HG03135 (cell line): ENCODE measurements at regions not wholly inside any gene's neighbourhood (a gene's known extent, or its start where the extent isn't known, plus 50 kb on each side); places are given as distances from the start of the nearest gene placed in this dataset.
"Not testable (repeated sequence)": the region's sequence is repeated elsewhere in the genome, so short reads cannot be mapped to it uniquely, and the experiment has no call there.

Source experiments
- ATAC-seq: cut with Tn5 transposase; IDR thresholded peaks from one replicate; pipeline ENCODE4 v1.9.1; 2021; ENCODE audit warnings: mild to moderate bottlenecking, moderate library complexity; ENCODE audit not compliant: unreplicated experiment

GRCh38 chr3:182323126-182323700, 470.1 kb upstream of the ATP11B start:
- ATAC-seq, result no peak

- ATAC-seq, result no peak
Measured at GRCh38 chr3:182323898-182324297, 469.4 kb upstream of the ATP11B start.

- ATAC-seq, result no peak
Measured at GRCh38 chr3:182325213-182325950, 467.9 kb upstream of the ATP11B start.

GRCh38 chr3:182327196-182327681, 466.1 kb upstream of the ATP11B start:
- no peak for ATAC-seq

- no peak for ATAC-seq
Measured at GRCh38 chr3:182330646-182331045, 462.7 kb upstream of the ATP11B start.

GRCh38 chr3:182331341-182331740, 462.0 kb upstream of the ATP11B start:
- ATAC-seq, result no peak

- no peak for ATAC-seq
Measured at GRCh38 chr3:182342252-182342651, 451.1 kb upstream of the ATP11B start.

- not testable (repeated sequence) for ATAC-seq
Measured at GRCh38 chr3:182344026-182344425, 449.3 kb upstream of the ATP11B start.

GRCh38 chr3:182349051-182349450, 444.3 kb upstream of the ATP11B start:
- ATAC-seq, result no peak

- no peak for ATAC-seq
Measured at GRCh38 chr3:182349951-182350517, 443.3 kb upstream of the ATP11B start.

- ATAC-seq, result no peak
Measured at GRCh38 chr3:182357928-182358327, 435.4 kb upstream of the ATP11B start.

- ATAC-seq, result no peak
Measured at GRCh38 chr3:182364323-182364722, 429.0 kb upstream of the ATP11B start.

- ATAC-seq, result no peak
Measured at GRCh38 chr3:182364723-182365650, 428.3 kb upstream of the ATP11B start.

- ATAC-seq, result no peak
Measured at GRCh38 chr3:182366746-182367145, 426.6 kb upstream of the ATP11B start.

- no peak for ATAC-seq
Measured at GRCh38 chr3:182369861-182370260, 423.4 kb upstream of the ATP11B start.

- ATAC-seq, result no peak
Measured at GRCh38 chr3:182370949-182371348, 422.4 kb upstream of the ATP11B start.

- no peak for ATAC-seq
Measured at GRCh38 chr3:182375916-182376315, 417.4 kb upstream of the ATP11B start.

- ATAC-seq, result no peak
Measured at GRCh38 chr3:182382112-182382857, 411.0 kb upstream of the ATP11B start.

GRCh38 chr3:182384221-182384620, 409.1 kb upstream of the ATP11B start:
- no peak for ATAC-seq

- no peak for ATAC-seq
Measured at GRCh38 chr3:182385356-182385755, 407.9 kb upstream of the ATP11B start.
